HG03097 (cell line): ENCODE measurements at regions not wholly inside any gene's neighbourhood (a gene's known extent, or its start where the extent isn't known, plus 50 kb on each side); places are given as distances from the start of the nearest gene placed in this dataset.
"Not testable (repeated sequence)": the region's sequence is repeated elsewhere in the genome, so short reads cannot be mapped to it uniquely, and the experiment has no call there.

Experiments used
- ATAC-seq: cut with Tn5 transposase; IDR thresholded peaks from one replicate; pipeline ENCODE4 v1.9.1; 2021; ENCODE audit not compliant: unreplicated experiment, low FRiP score

DNA sequence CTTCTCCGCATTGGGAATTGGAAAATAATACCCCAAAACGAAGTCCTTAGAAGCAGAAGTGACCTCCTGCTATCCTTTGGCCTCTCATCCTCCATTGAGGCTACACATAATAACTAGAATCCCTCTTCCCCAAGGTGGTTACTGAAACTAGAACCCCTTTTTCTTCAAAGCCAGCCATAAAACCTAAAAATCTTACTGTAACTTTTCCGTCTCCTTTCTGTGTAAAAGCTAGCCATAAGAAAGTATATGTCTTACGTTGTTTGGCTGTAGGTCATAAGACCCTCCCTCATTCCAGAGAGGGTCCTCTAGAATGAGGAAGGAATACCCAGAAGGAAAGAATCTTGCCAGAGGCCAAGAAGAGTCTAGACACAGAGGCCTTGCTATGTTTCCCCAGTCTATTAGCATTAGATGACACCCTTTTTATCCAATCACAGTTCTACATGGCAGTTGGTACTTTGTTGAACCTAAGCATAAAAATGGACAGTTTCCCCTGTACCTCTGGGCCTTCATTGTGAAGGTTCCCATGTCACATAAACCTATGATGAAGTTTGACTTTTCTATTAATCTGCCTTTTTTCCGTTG, 133.9 kb upstream of the BTN3A2 start:
- ATAC-seq: no peak

DNA sequence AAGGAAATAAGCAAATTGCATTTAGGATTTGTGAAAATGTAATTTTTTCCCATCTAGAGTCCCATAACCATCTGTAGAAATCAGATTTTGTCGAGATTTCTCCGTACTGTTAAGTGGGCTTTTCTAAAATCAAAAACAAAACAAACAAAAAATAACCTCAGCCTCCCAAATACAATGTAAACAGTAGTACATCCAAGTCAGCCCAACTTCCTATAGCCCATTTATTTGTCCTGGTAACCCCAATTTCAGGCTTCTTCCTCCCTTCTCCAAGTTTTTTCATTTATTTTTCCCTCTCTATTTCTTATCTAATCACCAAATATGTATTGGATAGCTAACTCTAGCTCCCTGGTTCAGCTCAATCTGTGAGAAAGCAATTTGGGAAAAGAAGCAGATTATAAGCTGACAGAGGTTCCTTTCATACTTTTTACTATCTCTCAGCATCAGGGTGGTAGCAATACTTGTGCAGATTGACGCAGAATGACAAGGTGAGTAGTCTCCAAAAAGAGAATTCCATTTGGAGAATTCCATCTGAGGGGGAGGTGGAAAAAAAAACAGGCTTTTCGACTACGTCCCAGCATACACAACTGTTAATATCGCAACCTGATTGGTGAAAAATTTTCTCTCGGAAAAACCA, 132.6 kb upstream of the BTN3A2 start:
- no peak for ATAC-seq

DNA sequence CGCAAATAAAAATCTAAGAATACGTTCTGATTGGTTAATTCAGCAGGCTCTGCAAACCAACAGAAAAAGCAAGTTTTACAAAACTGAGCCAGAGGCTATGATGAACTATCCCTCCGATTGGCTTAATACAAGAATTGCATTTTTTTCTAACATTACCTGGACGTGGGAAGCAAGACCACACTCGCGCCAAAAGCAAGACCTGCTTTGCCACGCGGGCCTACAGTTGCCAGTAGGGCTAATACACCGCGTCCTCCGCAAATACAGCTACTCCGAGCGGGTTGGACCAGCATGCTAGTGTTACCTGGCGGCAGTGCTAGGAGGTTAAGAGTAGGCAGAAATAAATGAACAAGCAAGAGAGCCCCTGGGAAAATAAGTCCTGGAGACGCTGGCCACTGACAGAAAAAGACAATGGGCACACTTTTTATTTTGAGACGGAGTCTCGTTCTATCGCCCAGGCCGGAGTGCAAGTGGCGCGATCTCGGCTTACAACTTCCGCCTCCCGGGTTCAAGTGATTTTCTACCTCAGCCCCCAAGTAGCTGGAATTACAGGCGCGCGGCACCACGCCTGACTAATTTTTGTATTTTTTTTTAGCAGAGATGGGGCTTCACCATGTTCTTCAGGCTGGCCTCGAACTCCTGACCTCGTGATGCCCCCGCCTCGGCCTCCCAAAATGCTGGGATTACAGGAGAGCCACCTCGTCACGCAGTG, 131.9 kb upstream of the BTN3A2 start:
- no peak for ATAC-seq

GRCh38 chr6:26233649-26234420, 131.2 kb upstream of the BTN3A2 start:
- ATAC-seq: peak; percentile 34

- ATAC-seq: peak; percentile 43
These were observed 130.3 kb upstream of the BTN3A2 start for GRCh38 chr6:26234421-26235301.

DNA sequence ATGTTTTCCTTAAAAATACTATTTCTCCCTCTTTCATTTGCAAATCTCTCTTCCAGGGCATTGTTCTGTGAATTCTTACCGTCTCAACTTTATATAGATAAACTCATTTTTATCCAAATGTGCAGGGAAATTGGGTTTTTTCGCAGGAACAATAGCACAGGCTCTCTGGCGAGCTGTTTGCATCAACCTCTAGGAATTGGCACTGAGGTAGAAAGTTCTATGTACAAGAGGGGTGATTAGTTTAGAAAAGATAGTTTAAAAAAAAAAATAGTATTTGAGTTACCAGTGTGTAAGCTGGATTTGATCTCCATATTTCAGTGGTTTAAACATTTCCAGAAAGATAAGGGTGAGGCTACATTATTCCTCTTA, 129.7 kb upstream of the BTN3A2 start:
- no peak for ATAC-seq

GRCh38 chr6:26239415-26239814, 125.6 kb upstream of the BTN3A2 start:
- ATAC-seq: not testable (repeated sequence)

DNA sequence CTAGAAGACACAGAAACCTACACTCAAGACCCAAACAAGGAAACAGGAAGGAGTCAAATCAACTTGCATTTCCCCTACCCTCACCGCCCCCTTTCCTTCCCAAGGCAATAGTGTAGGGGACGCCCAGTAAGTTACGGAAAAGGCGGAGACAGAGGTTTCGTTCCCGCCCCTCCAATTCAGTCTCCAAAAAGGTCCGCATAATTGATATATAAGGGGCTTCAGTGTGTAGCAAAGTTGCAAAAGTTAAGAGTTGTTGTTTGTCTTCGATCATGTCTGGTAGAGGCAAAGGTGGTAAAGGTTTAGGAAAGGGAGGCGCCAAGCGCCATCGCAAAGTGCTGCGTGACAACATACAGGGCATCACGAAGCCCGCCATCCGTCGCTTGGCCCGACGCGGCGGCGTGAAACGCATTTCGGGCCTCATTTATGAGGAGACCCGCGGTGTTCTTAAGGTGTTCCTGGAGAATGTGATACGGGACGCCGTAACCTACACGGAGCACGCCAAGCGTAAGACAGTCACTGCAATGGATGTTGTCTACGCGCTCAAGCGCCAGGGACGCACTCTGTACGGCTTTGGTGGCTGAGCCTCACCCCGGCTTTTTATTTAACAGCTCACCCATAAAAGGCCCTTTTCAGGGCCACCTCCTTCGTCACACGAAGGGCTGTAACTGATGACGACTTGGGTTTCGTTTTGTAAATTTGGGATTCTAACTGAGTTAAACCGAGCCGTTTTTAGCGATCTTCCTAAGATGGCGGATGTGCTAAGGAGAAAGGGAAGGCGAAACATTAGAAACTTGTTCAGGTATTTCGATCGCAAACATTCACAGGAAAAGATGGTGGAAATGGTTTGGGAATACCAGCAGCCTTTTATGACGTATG, 124.6 kb upstream of the BTN3A2 start:
- peak; percentile 59 for ATAC-seq

DNA sequence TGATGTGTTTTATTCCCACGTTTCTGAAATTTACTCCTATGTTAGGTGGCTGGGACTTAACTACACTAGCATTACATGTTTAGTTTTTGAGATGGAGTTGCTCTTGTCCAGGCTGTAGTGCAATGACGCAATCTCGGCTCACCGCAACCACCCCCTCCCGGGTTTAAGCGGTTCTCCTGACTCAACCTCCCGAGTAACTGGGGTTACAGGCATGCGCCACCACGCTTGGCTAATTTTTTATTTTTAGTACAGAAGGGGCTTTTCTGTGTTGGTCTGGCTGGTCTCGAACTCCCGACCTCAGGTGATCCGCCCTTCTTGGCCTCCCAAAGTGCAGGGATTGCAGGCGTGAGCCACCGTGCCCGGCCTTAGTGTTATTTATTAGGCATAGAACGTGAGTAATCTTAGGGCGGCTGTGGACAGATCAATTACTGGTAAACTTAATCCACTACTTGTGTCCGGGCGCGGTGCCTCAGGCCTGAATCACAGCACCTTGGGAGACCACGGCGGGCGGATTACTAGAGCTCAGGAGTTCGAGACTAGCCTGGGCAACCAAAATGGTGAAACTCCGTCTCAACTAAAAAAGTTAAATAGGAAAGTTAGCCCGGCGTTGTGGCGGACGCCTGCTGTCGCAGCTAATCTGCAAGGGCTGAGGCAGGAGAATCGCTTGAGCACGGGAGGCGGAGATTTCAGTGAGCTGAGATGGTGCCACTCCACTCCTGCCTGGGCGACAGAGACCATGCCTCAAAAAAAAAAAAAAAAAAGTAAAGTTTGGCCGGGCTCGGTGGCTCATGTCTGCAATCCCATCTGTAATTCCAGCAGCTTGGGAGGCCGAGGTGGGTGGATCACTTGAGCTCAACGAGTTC, 123.7 kb upstream of the BTN3A2 start:
- peak; percentile 6 for ATAC-seq

DNA sequence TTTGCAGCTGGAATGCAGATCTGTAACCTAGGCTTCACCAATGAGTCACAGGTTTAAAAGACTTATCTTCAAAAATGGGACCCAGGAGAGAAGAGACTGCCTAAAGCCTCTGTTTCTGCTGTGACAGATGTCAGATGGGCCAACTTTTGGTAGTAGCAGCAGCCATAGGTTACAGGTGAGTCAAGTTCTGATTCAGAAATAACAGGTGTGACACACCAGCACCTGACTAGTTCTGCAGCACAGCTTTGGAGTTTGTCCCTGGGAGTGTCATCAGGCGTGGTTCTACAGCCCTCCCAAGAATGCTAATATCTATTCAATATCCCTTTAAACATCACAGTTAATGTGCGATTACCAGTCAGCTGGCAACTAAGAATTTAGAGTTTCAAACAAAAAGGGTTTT, 121.9 kb upstream of the BTN3A2 start:
- no peak for ATAC-seq

GRCh38 chr6:26243752-26244151, 121.2 kb upstream of the BTN3A2 start:
- no peak for ATAC-seq

- no peak for ATAC-seq
These were observed 118.9 kb upstream of the BTN3A2 start for GRCh38 chr6:26246058-26246457.

GRCh38 chr6:26246553-26246952, 118.4 kb upstream of the BTN3A2 start:
- ATAC-seq: no peak

- ATAC-seq: peak; percentile 16
These were observed 115.4 kb upstream of the BTN3A2 start for GRCh38 chr6:26249707-26249956.

DNA sequence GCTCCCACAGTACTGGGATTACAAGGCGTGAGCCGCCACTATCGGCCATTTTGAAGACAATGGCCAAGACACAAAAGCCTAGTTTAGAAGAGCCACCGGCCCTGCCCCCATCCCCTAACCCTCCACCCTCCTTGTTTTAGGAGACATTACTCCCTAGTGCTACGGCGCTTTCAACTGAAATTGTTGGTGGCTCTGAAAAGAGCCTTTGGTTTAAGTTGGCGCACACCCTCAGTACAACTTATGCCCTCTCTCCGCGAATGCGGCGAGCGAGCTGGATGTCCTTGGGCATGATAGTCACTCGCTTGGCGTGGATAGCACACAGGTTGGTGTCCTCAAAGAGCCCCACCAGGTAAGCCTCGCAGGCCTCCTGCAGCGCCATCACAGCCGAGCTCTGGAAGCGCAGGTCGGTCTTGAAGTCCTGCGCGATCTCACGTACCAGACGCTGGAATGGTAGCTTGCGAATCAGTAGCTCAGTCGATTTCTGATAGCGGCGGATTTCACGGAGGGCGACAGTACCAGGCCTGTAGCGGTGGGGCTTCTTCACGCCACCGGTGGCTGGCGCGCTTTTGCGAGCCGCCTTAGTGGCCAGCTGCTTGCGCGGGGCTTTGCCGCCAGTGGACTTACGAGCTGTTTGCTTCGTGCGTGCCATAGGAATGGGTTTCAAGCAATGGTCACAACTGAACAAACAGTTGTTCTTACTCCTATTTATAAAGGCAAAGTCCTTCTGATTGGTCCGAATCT, 114.9 kb upstream of the BTN3A2 start:
- ATAC-seq: peak; percentile 39

GRCh38 chr6:26250698-26251044, 114.3 kb upstream of the BTN3A2 start:
- no peak for ATAC-seq

DNA sequence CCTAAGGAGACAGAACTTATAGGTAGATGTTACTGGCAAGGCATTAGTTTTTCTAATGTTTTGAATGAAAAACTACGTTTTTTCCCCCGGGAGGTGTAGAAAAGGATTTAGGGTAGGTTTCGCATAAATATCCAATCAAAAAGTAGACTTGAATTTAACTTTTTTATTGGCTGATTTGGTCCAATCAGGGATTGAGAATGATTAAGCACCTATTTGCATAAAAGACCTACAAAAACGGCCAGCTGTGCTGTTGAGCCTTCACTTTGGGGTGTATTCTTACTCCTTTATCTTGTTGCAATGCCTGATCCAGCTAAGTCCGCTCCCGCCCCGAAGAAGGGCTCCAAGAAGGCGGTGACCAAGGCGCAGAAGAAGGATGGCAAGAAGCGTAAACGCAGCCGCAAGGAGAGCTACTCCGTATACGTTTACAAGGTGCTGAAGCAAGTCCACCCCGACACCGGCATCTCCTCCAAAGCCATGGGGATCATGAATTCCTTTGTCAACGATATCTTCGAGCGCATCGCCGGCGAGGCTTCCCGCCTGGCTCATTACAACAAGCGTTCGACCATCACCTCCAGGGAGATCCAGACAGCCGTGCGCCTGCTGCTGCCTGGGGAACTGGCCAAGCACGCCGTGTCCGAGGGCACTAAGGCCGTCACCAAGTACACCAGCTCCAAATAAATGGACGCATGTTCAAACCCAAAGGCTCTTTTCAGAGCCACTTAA, 113.5 kb upstream of the BTN3A2 start:
- peak; percentile 42 for ATAC-seq

GRCh38 chr6:26252077-26252472, 112.9 kb upstream of the BTN3A2 start:
- no peak for ATAC-seq
